Prostate gland (tissue), 2 donors: ENCODE measurements at regions not wholly inside any gene's neighbourhood (a gene's known extent, or its start where the extent isn't known, plus 50 kb on each side); places are given as distances from the start of the nearest gene placed in this dataset.
A peak's percentile ranks its signal among the peaks of the same experiment; 100 is the strongest.

Source experiments
- DNase-seq: peaks from one replicate; pipeline ENCODE4 v3.0.0-alpha.2; 2019; ENCODE audit warnings: low spot score
- H3K27ac ChIP-seq, 2 donors: fragments of 200-600 bp; sonication (generic); 2 replicates each; pipeline ENCODE4 v1.5.1; 2017 to 2019
- H3K27me3 ChIP-seq: fragments of 200-600 bp; sonication (generic); replicated peaks from 2 replicates; pipeline ENCODE4 v1.5.1; 2019; ENCODE audit not compliant: insufficient read depth
- H3K36me3 ChIP-seq, 2 donors: fragments of 200-600 bp; sonication (generic); 1 replicate in 1 of 2; 2 replicates in 1 of 2; pipeline versions ENCODE4 v1.5.1 to v1.8.1; 2017 to 2019
- H3K4me1 ChIP-seq: fragments of 200-600 bp; sonication (generic); replicated peaks from 2 replicates; pipeline ENCODE4 v1.5.1; 2019
- H3K4me3 ChIP-seq, 2 donors: fragments of 200-600 bp; sonication (generic); 2 replicates each; pipeline ENCODE4 v1.5.1; 2017 to 2019
- H3K9me3 ChIP-seq: fragments of 200-600 bp; sonication (generic); 2 replicates; pipeline ENCODE4 v1.5.1; 2017
- POLR2A ChIP-seq: fragments of 450-650 bp; IDR thresholded peaks from one replicate; pipeline ENCODE4 v1.6.1; 2016; ENCODE audit warnings: antibody characterized with exemption, mild to moderate bottlenecking
- POLR2AphosphoS5 ChIP-seq: sonication (generic); formaldehyde crosslinking; IDR thresholded peaks from one replicate; pipeline ENCODE4 v1.6.1; 2017; ENCODE audit warnings: antibody characterized with exemption
- WGBS: methylation state at CpG from one replicate; pipeline ENCODE4 v1.1.5; 2018; 5-methylcytosine and 5-hydroxymethylcytosine counted together
- intact Hi-C: fragments of 100-400 bp; cut with DNase I; formaldehyde crosslinking; loops from one replicate; pipeline ENCODE4 v1.14.2; 2022
- TF ChIP-seq, protein P1 (sequence below), 4 experiments: fragments of 200-600 bp in 2 of 4; fragments of 450-650 bp in 2 of 4; sonication (generic) in 2 of 4; IDR thresholded peaks; 1 replicate in 3 of 4; 2 replicates in 1 of 4; pipeline ENCODE4 v1.5.1; 2016 to 2019; ENCODE audit warnings: antibody characterized with exemption in 4 of 4, mild to moderate bottlenecking in 2 of 4, moderate library complexity in 2 of 4

DNA sequence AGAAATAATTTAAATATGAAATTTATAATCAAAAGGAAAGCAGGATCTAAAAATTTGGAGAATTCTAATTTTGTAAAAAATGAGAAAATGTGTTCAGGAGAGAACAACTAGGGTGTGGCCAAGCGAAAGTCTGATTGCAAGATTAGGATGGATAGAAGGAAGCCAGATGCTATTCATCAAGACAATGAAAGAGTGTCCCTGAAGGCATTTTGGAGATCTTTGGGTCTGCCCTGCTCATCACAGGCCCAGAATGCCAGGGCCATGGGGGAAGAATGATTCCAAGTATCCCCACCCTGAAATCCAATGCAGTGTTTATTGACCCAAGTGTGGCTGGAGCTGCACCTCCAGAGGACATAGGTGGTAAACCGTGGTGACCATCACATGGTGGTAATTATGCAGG, 724.0 kb upstream of the FZD8 start:
- intact Hi-C loops: no loop called here

GRCh38 chr10:36362257-36362656, 720.2 kb upstream of the FZD8 start:
- WGBS: 36% methylated on average over 2 of the region's 2 CpGs
- intact Hi-C loops: no loop called here
- H3K27me3 ChIP-seq: no peaks in the 10 kb centered on the region

More for the DNA sequence above, 724.0 kb upstream of the FZD8 start:
- no peaks in the 10 kb centered on the region for H3K4me1 ChIP-seq
- DNase-seq: no peak
- 86% methylated on average over 2 of the region's 2 CpGs for WGBS
- no peaks in the 10 kb centered on the region for H3K9me3 ChIP-seq
- no peaks in the 10 kb centered on the region for H3K36me3 ChIP-seq
- no peak overlapping the region for H3K4me3 ChIP-seq
- TF ChIP-seq POLR2A (no peak), POLR2AphosphoS5 (no peak)
- TF ChIP-seq, protein P1, sequence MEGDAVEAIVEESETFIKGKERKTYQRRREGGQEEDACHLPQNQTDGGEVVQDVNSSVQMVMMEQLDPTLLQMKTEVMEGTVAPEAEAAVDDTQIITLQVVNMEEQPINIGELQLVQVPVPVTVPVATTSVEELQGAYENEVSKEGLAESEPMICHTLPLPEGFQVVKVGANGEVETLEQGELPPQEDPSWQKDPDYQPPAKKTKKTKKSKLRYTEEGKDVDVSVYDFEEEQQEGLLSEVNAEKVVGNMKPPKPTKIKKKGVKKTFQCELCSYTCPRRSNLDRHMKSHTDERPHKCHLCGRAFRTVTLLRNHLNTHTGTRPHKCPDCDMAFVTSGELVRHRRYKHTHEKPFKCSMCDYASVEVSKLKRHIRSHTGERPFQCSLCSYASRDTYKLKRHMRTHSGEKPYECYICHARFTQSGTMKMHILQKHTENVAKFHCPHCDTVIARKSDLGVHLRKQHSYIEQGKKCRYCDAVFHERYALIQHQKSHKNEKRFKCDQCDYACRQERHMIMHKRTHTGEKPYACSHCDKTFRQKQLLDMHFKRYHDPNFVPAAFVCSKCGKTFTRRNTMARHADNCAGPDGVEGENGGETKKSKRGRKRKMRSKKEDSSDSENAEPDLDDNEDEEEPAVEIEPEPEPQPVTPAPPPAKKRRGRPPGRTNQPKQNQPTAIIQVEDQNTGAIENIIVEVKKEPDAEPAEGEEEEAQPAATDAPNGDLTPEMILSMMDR (IDR thresholded peaks at IDR 0.05): no peak
- H3K27me3 ChIP-seq: no peaks in the 10 kb centered on the region
- H3K27ac ChIP-seq: no peak overlapping the region

DNA sequence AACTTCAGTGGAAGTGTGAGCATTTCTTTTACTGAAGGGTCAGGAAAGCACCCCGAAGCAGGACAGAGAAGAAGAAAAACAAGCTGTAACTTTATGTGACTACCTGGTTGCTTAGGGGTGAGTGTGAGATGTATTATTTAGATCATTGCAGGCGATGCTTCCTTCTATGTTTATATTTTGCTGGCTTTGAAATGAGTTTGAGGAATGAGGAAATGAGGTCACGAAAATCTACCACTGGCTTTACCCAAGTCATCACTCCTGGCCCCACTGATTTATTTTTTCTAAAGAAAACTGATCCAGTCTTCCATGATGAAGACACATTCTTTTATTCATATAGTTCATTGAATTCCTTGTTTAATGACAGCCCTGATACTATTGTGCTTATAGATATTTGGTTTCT, 716.6 kb upstream of the FZD8 start:
- Histone ChIP-seq H3K9me3 (no peaks in the 10 kb centered on the region), H3K27ac (no peak overlapping the region), H3K4me3 (no peak overlapping the region), H3K4me1 (no peaks in the 10 kb centered on the region), H3K36me3 (no peaks in the 10 kb centered on the region), H3K27me3 (no peaks in the 10 kb centered on the region)
- TF ChIP-seq POLR2A (no peak), POLR2AphosphoS5 (no peak)
- TF ChIP-seq, protein P1 (IDR thresholded peaks at IDR 0.05): no peak
- WGBS: 42% methylated on average over 3 of the region's 3 CpGs
- no peak for DNase-seq
- intact Hi-C loops: no loop called here

More at GRCh38 chr10:36362257-36362656, 720.2 kb upstream of the FZD8 start:
- Histone ChIP-seq H3K9me3 (no peaks in the 10 kb centered on the region), H3K27ac (no peak overlapping the region), H3K36me3 (no peaks in the 10 kb centered on the region), H3K4me3 (no peak overlapping the region), H3K4me1 (no peaks in the 10 kb centered on the region)
- no peak for DNase-seq
- TF ChIP-seq, protein P1 (IDR thresholded peaks at IDR 0.05): no peak
- TF ChIP-seq POLR2AphosphoS5 (no peak), POLR2A (no peak)

- Histone ChIP-seq H3K9me3 (no peaks in the 10 kb centered on the region), H3K27me3 (no peaks in the 10 kb centered on the region), H3K4me1 (no peaks in the 10 kb centered on the region), H3K27ac (no peak overlapping the region), H3K4me3 (no peak overlapping the region), H3K36me3 (no peaks in the 10 kb centered on the region)
- DNase-seq: no peak
- no peak for TF ChIP-seq POLR2A
- TF ChIP-seq, protein P1 (IDR thresholded peaks at IDR 0.05): no peak
- no peak for TF ChIP-seq POLR2AphosphoS5
- intact Hi-C loops: no loop called here
- WGBS: 92% methylated on average over 2 of the region's 2 CpGs
These were observed 712.5 kb upstream of the FZD8 start for GRCh38 chr10:36354633-36355032.

DNA sequence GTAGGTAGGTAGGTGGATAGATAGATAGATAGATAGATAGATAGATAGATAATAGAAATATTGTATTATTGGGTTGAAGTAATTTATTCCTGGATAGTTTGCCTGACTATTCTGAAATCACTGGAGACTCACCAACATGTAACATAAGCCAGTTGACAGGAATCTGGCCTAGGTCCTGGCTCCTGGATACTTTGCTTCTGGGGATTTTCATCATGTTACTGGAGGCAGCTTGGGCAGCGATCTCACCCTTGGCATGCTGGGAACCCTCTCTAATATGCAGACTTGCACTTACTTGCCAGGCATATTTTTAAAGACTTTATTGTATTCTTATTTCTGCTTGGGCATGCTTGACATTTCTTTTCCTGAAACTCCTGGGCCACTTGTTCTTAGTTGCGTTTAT, 709.1 kb upstream of the FZD8 start:
- DNase-seq: peak; percentile 4
- Histone ChIP-seq H3K36me3 (no peaks in the 10 kb centered on the region), H3K4me1 (no peaks in the 10 kb centered on the region), H3K27me3 (no peaks in the 10 kb centered on the region), H3K27ac (no peak overlapping the region), H3K4me3 (no peak overlapping the region), H3K9me3 (no peaks in the 10 kb centered on the region)
- intact Hi-C loops: no loop called here
- no peak for TF ChIP-seq POLR2AphosphoS5
- no peak for TF ChIP-seq POLR2A
- TF ChIP-seq, protein P1 (IDR thresholded peaks at IDR 0.05): no peak
- WGBS: 55% methylated on average over 2 of the region's 2 CpGs
